HG02588 (cell line): ENCODE measurements at regions not wholly inside any gene's neighbourhood (a gene's known extent, or its start where the extent isn't known, plus 50 kb on each side); places are given as distances from the start of the nearest gene placed in this dataset.
"Not testable (repeated sequence)": the region's sequence is repeated elsewhere in the genome, so short reads cannot be mapped to it uniquely, and the experiment has no call there.

Source experiments
- ATAC-seq: cut with Tn5 transposase; IDR thresholded peaks from one replicate; pipeline ENCODE4 v1.9.1; 2021; ENCODE audit warnings: mild to moderate bottlenecking, moderate library complexity; ENCODE audit not compliant: unreplicated experiment

DNA sequence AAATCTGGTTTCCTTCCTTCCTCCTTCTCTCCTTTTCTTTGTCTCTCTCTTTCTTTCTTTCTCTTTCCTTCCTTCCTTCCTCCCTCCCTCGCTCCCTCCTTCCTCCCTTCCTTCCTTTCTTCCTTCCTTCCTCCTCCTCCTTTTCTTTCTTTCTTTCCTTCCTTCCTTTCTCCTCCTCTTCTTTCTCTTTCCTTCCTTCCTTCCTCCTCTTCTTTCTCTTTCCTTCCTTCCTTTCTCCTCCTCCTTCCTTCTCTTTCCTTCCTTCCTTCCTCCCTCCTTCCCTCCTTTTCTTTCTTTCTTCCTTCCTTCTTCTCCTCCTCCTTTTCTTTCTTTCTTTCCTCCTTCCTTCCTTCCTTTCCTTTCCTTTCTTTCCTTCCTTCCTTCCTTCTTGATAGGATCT is 61.2 kb downstream of the VIP start:
- ATAC-seq, result no peak

DNA sequence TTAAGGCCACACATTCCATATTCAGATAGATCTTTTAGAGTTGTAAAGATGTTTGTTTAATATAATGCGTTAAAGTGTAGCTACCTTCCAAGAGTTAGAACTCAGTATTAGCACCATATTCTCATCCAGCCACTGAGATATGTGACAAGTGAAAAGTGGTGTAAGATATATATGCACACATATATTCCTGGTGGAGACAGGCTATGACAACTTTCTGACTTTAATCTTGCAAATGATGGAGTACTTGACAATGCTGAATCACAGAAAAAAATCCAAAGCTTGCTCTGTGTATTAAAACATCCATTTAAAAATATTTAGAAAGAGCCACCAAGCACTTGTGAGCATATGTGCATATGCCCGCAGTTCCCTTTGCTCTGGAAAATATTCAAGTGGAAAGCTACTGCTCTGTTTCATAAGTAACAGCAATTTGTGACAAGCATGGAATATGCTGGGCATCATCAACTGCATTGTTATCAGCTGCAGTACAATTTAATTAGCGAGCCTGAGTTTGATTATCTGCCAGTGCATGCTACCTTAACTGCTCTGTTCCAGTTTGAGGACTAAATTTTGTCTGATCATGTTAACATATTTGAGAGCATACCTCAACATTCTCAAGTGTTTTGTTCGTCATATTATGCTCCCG is 64.8 kb downstream of the VIP start:
- ATAC-seq, result no peak

DNA sequence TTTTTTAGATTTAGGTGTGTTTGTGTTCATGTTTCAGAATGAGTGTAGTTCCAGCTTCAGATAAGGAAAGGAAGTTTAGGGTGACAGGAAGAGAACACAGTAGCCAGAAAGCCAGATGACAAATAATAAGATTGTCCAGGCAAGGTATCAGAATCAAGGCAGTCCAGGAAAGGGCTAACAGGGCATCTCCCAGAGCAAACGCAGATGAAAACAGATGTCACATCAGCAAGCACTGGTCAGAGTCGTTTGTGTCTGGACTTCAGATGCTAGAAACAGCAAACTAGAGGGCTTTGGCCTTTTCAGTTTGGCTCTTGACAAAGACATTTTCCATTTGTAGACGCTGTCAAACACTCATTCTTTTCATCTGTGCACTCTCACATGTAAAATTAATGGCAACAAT is 65.5 kb downstream of the VIP start:
- no peak for ATAC-seq

DNA sequence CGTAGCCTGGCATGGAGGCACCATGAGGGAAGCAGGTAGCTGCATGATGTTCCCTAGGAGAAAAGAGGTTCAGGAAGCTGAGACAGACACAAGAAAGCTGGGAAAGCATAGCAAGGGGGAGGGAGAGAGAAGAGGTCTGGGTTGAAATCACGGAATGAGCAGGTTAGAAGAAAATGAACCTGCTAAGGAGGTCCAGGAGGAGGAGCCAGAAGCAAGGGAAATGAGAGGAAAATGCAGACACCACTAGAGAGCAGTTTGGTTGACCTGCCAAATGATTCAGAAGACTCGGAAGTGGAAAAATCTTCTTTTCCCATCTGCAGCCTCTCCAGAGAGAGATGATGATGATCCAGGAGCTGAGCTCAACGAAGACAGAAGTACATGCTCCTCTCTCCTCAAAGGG is 70.9 kb downstream of the VIP start:
- no peak for ATAC-seq

DNA sequence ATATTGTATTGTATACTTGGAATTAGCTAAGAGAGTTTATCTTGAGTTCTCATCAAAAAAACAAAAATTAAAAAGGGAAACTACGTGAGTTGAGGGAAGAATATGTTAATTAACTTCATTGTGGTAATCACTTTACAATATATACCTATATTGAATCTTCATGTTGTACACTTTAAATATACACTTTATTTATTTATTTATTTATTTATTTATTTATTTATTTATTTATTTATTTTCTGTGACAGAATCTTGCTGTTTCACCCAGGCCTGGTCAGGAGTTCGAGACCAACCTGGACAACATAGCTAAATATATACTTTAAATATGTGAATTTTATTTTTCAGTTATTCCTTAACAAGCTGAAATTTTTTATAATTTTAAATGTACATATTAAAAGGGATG is 74.1 kb downstream of the VIP start:
- ATAC-seq, result no peak

DNA sequence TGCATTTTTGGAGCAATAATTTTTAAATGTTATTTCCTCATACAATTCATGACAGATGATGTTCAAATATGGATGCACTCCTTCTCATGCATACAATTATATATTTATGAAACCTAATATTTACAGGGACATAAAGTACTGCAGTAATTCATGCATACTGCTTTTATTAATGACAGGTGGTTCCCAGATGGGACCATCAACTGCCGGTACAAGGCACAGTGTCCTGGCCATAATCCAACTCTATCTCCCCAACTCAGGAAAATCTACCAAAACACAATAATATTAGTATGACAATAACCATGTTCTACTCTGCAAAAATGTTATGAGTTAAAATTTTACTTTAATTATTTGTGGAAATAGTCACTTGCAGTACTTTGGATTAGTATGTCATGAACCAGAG is 77.8 kb downstream of the VIP start:
- no peak for ATAC-seq

DNA sequence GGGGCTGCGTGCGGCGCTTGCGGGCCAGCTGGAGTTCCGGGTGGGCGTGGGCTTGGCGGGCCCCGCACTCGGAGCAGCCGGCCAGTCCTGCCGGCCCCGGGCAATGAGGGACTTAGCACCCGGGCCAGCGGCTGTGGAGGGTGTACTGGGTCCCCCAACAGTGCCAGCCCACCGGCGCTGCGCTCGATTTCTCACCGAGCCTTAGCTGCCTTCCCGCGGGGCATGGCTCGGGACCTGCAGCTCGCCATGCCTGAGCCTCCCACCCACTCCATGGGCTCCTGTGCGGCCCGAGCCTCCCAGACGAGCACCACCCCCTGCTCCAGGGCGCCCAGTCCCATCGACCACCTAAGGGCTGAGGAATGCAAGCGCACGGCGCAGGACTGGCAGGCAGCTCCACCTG is 83.8 kb downstream of the VIP start:
- not testable (repeated sequence) for ATAC-seq

DNA sequence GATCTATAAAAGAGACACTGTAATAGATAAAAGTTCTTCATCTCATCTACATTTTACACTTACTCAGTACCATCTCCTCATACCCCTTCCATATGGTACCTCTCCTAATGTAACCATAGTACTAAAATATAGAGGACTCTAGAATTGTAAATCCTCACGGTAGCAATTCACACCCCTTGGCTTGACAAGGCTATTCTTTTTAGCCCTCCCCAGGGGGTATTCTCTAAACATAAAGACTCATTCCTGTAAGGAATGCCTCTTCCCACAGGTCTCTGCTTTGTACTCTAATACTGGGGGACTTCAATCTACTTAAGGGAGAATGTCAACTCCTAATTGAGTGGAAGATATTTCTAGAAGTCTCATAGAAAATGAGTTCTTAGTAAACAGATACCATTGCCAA is 85.9 kb downstream of the VIP start:
- ATAC-seq, result no peak

DNA sequence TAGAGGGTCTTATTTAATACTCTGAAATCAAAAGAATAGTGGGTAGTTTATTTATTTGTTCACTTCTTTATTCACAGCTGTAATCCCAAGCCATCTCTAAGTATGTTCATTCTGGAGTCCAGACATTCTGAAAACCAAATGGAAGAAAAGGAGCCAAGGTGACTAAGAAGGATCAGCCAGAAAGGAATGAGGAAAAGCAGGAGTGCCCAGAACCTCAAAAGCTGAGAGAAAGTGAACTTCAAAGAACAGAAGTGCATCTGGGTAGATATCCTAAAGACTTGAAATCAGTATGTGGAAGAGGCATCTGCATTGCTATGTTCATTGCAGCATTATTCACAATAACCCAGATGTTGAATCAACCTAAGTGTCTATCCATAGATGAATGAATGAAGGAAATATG is 94.8 kb downstream of the VIP start:
- no peak for ATAC-seq

DNA sequence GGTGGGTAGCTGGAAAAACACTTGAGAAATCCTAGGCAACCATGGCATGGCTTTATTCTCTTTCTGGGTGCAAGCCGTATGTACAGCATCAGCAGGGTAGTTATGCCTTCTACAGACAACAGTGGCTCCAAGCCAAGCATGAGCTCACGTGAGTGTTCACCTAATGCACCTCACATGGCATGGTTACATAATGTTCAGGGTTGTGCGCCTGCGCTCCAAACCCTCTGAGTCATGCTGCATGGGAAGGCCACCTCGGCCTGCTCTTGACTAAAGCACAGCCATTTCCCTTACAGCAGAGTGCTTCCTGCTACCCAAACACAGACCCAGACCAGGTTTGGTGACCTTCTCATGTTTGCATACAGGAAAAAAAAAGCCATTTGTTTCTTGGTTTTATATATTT is 96.2 kb downstream of the VIP start:
- no peak for ATAC-seq

DNA sequence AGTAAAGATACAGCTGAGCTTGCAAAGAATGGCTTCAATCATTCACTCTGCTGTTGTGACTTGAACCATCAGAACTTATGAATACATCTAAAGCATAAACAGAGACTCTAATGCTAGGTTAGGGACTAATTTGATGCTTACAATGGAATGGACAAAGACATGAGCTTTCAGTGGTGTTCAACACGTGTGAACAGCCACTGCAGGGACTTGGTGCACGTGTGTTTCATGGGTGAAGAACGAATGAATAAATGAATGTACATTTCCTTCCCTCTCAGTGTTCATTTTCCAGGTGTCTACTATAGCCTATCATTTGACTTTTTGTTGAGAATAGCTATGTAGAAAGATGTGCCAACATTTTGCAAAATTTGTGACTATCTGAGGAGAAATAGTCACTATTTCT is 98.3 kb downstream of the VIP start:
- no peak for ATAC-seq

DNA sequence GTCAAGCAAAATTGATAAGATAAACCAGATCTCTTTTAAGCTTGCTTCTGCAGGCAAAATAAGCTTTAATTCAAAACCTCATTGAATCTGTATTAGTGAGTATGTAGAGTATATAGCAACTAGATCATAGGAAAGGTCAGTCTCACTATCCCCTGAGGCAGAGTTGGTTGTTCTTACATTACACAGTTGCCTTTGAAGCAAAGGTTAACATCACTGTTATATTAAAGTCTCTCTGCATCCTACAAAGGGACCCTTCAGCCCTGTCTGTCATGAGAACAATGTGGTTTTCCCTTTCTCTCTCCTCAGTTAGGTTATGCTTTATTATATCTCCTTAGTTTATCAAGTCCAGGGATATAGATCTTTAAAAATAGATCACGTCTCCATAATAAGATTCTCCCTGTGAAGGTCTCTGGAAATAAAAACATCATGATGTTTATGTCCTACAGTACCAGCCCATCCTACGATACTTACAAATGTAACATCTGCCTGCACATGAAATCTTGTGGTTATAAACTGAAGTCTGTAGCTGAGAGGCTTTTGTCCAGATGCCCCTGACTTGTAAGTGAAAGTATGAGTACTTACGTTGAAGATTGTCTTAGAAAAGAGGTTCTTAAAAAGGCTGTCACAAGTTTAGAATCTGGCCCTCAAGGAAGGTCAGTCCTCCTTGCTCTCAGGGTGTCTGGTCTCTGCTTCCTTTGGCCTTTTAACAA is 103.6 kb downstream of the VIP start:
- no peak for ATAC-seq

DNA sequence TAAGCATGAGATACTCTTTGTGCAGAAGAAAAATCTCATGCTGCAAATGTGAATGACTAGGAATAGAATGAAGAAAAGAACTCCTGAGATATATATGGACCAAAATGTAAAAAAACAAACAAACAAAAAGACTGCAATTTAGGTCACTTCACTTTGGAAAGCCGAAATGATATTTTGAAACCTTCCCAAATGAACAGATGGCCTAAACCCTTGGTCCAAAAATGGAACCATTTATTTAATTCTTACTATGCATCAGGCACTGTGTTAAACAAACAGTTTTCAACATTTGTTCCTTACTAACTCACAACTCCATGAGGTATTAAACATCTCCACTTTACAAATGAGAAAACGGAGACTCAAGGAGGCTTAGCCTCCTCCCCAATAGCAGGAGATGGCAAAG is 107.5 kb downstream of the VIP start:
- ATAC-seq, result no peak

DNA sequence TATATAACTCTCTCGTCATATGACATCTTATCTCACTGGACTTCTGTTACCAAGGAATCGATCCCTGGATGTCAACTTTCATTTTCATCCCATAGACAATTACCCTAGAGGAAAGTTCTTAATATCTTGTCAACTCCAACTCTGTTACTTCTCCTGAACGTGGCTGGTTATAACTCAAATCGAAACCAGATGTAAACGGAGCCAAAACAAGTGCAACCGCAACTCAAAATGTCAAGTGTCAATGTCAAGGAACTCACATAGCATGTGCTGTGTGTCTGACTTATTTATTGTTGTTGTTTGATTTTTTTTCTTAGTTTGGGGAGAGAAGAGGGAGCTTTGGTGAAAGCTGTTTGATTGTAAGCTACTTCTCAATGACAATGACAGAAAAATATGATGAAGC is 108.6 kb downstream of the VIP start:
- peak; percentile 67 for ATAC-seq

DNA sequence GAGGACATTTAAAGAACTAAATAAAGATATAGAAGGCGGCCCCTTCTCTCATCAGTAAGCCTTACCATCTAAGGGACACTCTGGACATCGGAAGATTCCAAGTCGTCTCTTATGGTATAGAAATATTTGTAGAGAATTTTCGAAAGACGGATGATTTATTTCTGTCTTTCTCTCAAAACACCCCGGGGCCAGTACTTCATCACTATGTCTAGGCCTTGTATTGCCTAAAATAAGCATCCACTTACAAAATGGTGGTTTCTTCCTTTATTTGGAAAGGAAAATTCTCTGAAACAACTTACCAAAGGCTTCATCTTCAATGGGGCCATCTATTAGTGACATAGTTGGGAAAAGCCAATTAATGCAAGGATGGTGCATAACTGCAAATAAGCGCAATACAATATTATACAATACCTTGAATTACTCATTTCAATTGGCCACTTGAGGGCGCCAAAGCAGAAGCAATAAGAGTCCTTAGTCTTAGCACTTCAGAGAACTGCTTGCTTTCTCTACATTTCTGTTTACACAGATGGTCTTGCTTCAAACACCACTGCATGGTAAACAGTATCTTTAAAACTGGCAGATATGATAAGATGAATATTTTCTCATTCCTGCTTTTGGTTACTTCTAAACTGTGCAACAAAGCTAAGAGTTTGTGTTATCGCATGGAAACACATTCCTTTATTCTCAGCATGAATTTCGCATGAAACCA is 113.2 kb downstream of the VIP start:
- ATAC-seq, result peak; percentile 73

DNA sequence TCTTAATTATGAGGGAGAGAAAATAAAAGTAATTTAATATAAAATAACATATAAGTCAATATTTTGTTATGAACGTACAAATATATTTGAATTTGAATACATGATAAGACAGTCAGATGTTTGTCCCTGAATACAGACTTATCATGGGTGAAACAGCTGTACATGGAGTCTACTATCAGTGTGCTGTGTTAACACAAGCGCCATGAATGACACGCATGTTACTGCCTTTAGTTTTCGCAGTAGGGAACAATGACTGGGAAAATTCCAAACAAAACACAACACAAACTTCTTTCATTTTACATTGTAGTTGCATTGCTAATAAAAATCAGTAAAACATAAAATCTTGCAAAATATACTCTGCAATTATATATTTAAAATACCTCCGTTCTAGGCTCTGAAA is 108.6 kb downstream of the FBXO5 start:
- ATAC-seq, result no peak

DNA sequence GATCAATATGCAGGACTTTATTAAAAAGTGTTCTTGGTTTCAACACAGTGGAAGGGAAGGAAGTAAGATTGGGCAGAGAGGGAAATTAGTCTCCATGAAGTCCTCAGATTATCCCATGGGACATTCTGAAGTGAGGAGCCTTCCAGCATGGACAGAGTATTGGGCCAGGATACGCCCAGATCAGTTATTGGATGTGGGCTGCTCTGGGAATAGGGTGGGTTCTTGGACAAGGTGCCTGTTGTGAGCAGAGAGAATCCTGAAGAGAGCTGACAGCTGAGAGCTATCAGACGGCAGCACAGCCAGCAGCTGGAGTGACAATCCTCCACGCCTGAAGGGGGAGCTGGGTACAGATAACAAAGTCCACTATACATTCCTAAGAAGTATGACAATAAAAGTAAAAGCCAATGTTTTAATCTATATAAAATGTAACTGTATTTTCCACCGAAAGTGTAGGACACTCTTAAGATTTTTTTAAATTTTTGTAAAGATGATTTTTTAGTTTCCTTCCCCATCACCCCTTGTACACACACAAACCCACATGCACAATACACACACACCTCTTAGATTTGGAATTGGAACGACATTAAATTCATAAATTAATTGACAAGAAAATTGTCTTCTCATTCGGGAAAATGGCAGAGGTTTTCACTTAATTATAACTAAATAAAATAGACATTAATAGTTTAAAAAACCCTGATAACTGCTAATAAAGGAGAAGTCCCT is 107.8 kb downstream of the FBXO5 start:
- no peak for ATAC-seq

DNA sequence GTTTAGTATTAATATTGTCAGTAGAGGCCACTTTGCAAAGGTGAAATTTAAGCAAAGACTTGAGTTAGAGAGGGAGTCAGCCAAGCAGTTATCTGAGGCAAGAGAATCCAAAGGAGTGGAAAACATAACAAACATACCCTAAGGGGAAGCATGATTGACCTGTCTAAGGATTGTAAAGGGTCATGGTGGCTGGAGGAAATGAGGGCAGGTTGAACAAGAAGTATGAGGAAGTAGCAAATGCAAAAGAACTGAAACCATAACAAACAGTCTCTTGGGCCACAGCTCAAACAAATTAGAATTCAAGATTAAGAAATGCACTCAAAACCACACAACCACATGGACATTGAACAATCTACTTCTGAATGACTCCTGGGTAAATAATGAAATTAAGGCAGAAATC is 103.2 kb downstream of the FBXO5 start:
- ATAC-seq, result no peak

DNA sequence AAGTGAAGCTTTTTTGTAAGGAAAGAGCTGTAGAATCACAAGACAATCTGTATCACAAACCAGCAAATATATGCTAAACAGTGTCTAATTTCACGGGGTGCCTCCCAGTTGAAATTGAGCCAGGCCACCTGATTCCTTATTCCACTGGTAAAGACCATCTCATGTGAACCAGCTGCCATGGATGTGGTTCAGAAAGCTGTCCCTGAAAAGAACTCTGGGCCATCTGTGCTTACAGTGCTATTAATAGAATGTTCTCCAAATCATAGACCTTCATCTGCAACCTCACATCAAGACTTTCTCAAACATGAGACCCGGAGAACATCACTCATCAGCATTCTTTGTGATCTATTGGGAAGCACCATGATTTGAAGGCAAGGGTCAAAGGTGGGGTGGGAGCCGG is 89.7 kb downstream of the FBXO5 start:
- ATAC-seq, result no peak

DNA sequence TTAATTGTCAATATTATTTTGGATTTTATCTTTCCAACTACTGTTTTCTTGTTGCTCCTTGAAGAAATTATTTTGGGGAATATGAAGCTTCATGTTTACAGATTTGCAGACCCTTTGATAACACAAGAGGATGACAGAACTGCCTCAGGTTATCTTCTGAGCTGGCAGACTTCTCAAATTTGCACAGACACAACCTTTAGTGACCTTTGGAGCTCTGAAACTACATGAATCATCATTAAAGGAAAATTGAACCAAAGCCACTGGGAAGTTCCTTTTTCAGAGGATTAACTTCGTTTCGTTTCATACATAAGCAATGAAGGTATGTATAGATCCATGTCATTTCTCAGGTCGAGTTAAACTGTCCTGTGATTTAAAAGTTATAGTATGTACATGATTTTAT is 85.9 kb downstream of the FBXO5 start:
- no peak for ATAC-seq

DNA sequence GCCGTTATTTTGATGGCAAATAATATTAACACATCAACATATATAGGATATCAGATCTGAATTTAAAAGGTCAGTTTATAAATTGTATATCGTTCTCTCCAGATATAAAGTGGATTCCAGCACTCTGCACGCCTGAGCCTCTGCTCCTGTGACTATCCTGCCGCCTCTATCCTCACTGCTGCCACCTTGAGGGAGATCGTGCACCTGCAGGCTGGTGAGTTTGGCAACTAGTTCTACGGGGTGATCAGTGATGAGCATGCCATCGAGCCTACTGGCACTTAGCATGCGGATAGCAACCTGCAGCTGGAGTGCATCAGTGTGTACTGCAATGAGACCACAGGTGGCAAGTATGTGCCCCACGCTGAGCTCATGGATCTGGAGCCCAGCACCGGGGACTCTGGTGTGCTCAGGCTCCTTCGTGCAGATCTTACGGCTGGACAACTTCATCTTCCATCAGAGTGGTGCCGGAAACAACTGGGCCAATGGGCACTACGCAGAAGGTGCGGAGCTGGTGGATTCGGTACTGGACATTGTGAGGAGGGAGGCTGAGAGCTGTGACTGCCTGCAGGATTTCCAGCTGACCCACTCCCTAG is 84.9 kb downstream of the FBXO5 start:
- ATAC-seq, result peak; percentile 99
